NOMO-1 treated with DMSO at 0.1 percent for 48 hours (cell line): ENCODE measurements at regions not wholly inside any gene's neighbourhood (a gene's known extent, or its start where the extent isn't known, plus 50 kb on each side); places are given as distances from the start of the nearest gene placed in this dataset.
A peak's percentile ranks its signal among the peaks of the same experiment; 100 is the strongest.

Experiments used
- DNase-seq: peaks from one replicate; lab custom pipeline; 2025; ENCODE audit not compliant: unreplicated experiment; lab: John Stamatoyannopoulos, UW

DNA sequence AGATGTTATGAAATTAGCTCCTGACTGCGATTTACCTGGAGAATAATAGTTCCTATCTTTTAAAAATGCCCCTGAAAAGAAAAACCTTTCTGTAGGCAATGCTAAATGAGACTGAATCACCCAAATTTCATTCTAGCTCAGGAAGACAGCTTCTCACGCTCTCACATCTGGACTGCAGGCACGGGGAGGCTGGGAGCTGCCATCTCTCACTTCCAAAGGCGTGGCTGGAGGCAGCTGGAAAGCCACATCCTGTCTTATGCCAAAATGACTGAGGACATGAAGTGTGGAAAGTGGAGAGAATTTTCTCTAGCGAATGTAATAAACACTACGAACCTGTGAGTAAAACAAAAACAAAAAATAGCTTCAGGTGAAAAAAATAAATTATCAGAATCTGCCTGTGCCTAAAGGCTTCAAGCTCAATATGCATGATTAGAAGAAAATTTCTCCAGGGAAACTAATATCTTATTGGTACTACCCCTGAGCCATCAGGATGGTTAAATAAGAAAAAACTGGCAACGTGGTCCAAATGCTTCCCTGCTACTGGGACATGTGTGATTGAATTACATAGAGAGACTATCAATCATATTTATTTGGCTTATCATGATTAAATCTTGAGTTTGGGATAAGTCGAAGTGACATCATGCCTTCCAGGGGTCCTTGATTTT lies 58.1 kb upstream of the UBL3 start:
- no peak for DNase-seq

DNA sequence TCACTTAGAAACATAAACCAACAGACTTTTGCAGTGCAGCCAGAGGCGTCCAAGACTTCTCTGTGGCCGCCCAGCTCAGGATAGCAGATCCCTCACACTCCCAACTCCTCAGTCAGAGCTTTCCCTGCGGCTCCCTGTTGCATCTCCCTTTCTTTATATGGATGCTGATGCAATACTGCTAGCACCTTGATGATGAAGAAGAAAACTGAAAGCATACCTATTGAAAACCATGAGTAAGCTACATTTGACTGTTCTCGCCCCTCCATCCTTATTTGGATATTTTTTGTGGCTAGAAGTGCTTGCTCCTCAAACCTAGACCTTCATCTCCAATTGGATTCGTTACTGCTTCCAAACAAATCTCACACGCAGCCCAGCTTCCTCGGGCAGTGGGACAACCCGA lies 57.3 kb upstream of the UBL3 start:
- no peak for DNase-seq

GRCh38 chr13:29906432-29907011 lies 56.1 kb upstream of the UBL3 start:
- DNase-seq: no peak

GRCh38 chr13:29905845-29906244 lies 55.4 kb upstream of the UBL3 start:
- peak; percentile 98 for DNase-seq

DNA sequence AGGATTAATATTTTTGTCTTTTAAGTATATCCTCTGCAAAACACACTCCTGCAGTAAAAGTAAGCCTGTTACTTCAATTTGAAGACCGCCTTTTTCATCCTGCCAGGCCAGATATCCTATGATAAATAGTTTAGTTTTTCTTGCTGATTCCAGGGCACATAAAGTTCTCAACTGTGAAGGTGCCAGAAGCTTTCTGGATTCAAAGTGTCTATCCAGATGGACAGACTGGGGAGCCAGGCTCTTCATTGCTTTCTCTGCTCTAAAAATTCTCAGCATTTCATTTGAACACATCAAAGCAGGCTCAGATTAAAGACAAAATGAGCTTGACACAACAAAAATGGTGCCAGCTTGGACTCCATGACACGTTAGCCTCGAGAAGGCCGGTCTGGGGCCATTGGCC lies 53.6 kb upstream of the UBL3 start:
- no peak for DNase-seq

- no peak for DNase-seq
Measured at GRCh38 chr13:29903543-29903942, 53.1 kb upstream of the UBL3 start.

GRCh38 chr13:29902632-29903305 lies 52.4 kb upstream of the UBL3 start:
- DNase-seq: no peak

- DNase-seq: no peak
Measured at GRCh38 chr13:29901710-29902631, 51.6 kb upstream of the UBL3 start.
